Stimulated activated naive CD8-positive, alpha-beta T cell treated with anti-CD3 and anti-CD28 coated beads, Interleukin-15, amount 100 ng/mL, for 72 hours (primary cell): ENCODE measurements at regions not wholly inside any gene's neighbourhood (a gene's known extent, or its start where the extent isn't known, plus 50 kb on each side); places are given as distances from the start of the nearest gene placed in this dataset.

Experiments used
- ATAC-seq: fragments of 150-1000 bp; cut with Tn5 transposase; 2 replicates; pipeline ENCODE4 v1.10.0; 2021; ENCODE audit warnings: mild to moderate bottlenecking, moderate library complexity
- DNase-seq, 2 donors: peaks; one replicate each; pipeline ENCODE4 v3.0.0; 2021 to 2022
- H3K27ac Mint-ChIP-seq, 2 donors: one replicate each; pipeline ENCODE4 v1.8.0; 2022; ENCODE audit warnings: mild to moderate bottlenecking in 2 of 2, mixed read lengths in 2 of 2, moderate library complexity in 2 of 2
- H3K27me3 Mint-ChIP-seq: one replicate; pipeline ENCODE4 v1.8.0; 2022; ENCODE audit warnings: mixed read lengths
- H3K4me1 Mint-ChIP-seq: one replicate; pipeline ENCODE4 v1.8.0; 2022; ENCODE audit warnings: mild to moderate bottlenecking, mixed read lengths
- H3K4me3 Mint-ChIP-seq, 2 donors: one replicate each; pipeline ENCODE4 v1.8.0; 2022; ENCODE audit warnings: mild to moderate bottlenecking in 2 of 2, mixed read lengths in 2 of 2, moderate library complexity in 1 of 2
- H3K9me3 Mint-ChIP-seq, 2 donors: one replicate each; pipeline ENCODE4 v1.8.0; 2022; ENCODE audit warnings: mixed read lengths in 2 of 2

- ATAC-seq (no peak), DNase-seq (no peak)
- no peak overlapping the region for H3K27ac Mint-ChIP-seq
- H3K27me3 Mint-ChIP-seq: no peaks in the 10 kb centered on the region
- no peak overlapping the region for H3K4me3 Mint-ChIP-seq
- H3K4me1 Mint-ChIP-seq: no peaks in the 10 kb centered on the region
- H3K9me3 Mint-ChIP-seq: peaks cover 5 to 13% of the 10 kb centered on the region in 2 donors
Observed at GRCh38 chr9:118613996-118614395, 755.2 kb downstream of the BRINP1 start.

- Mint-ChIP-seq H3K4me1 (no peaks in the 10 kb centered on the region), H3K9me3 (peaks cover 9 to 22% of the 10 kb centered on the region in 2 donors), H3K27ac (no peak overlapping the region), H3K27me3 (no peaks in the 10 kb centered on the region), H3K4me3 (no peak overlapping the region)
- no peak for DNase-seq
- no peak for ATAC-seq
Observed at GRCh38 chr9:118618084-118618483, 751.2 kb downstream of the BRINP1 start.

GRCh38 chr9:118618849-118619248 is 750.4 kb downstream of the BRINP1 start:
- H3K27ac Mint-ChIP-seq: no peak overlapping the region
- DNase-seq (no peak), ATAC-seq (no peak)
- H3K27me3 Mint-ChIP-seq: no peaks in the 10 kb centered on the region
- H3K4me3 Mint-ChIP-seq: no peak overlapping the region
- peaks cover 9 to 22% of the 10 kb centered on the region in 2 donors for H3K9me3 Mint-ChIP-seq
- no peaks in the 10 kb centered on the region for H3K4me1 Mint-ChIP-seq

GRCh38 chr9:118624608-118625007 is 744.6 kb downstream of the BRINP1 start:
- ATAC-seq (no peak), DNase-seq (no peak)
- no peaks in the 10 kb centered on the region for H3K4me1 Mint-ChIP-seq
- no peaks in the 10 kb centered on the region for H3K27me3 Mint-ChIP-seq
- no peak overlapping the region for H3K27ac Mint-ChIP-seq
- peaks cover 9% of the 10 kb centered on the region in 2 donors for H3K9me3 Mint-ChIP-seq
- no peak overlapping the region for H3K4me3 Mint-ChIP-seq

- DNase-seq (no peak), ATAC-seq (no peak)
- no peak overlapping the region for H3K4me3 Mint-ChIP-seq
- H3K4me1 Mint-ChIP-seq: no peaks in the 10 kb centered on the region
- peaks cover 16 to 34% of the 10 kb centered on the region in 2 donors for H3K9me3 Mint-ChIP-seq
- H3K27me3 Mint-ChIP-seq: no peaks in the 10 kb centered on the region
- no peak overlapping the region for H3K27ac Mint-ChIP-seq
Observed at GRCh38 chr9:118630079-118630478, 739.2 kb downstream of the BRINP1 start.

GRCh38 chr9:118630931-118631595 is 738.2 kb downstream of the BRINP1 start:
- ATAC-seq (no peak), DNase-seq (no peak)
- Mint-ChIP-seq H3K27ac (no peak overlapping the region), H3K4me1 (no peaks in the 10 kb centered on the region), H3K9me3 (peaks cover 23 to 28% of the 10 kb centered on the region in 2 donors), H3K27me3 (no peaks in the 10 kb centered on the region), H3K4me3 (no peak overlapping the region)

GRCh38 chr9:118631956-118632355 is 737.3 kb downstream of the BRINP1 start:
- DNase-seq: no peak
- peaks cover 23 to 28% of the 10 kb centered on the region in 2 donors for H3K9me3 Mint-ChIP-seq
- H3K4me3 Mint-ChIP-seq: no peak overlapping the region
- no peaks in the 10 kb centered on the region for H3K27me3 Mint-ChIP-seq
- no peaks in the 10 kb centered on the region for H3K4me1 Mint-ChIP-seq
- ATAC-seq: no peak
- no peak overlapping the region for H3K27ac Mint-ChIP-seq

GRCh38 chr9:118635416-118635815 is 733.8 kb downstream of the BRINP1 start:
- Mint-ChIP-seq H3K4me3 (no peak overlapping the region), H3K27me3 (no peaks in the 10 kb centered on the region), H3K9me3 (peaks cover 28 to 39% of the 10 kb centered on the region in 2 donors), H3K4me1 (no peaks in the 10 kb centered on the region), H3K27ac (no peak overlapping the region)
- DNase-seq (no peak), ATAC-seq (no peak)

- H3K27ac Mint-ChIP-seq: no peak overlapping the region
- peaks cover 20 to 36% of the 10 kb centered on the region in 2 donors for H3K9me3 Mint-ChIP-seq
- DNase-seq (no peak), ATAC-seq (no peak)
- no peak overlapping the region for H3K4me3 Mint-ChIP-seq
- no peaks in the 10 kb centered on the region for H3K4me1 Mint-ChIP-seq
- no peaks in the 10 kb centered on the region for H3K27me3 Mint-ChIP-seq
Observed at GRCh38 chr9:118637681-118638080, 731.6 kb downstream of the BRINP1 start.

- Mint-ChIP-seq H3K27ac (no peak overlapping the region), H3K27me3 (no peaks in the 10 kb centered on the region), H3K4me1 (no peaks in the 10 kb centered on the region), H3K4me3 (no peak overlapping the region), H3K9me3 (peaks cover 11 to 26% of the 10 kb centered on the region in 2 donors)
- ATAC-seq (no peak), DNase-seq (no peak)
Observed at GRCh38 chr9:118640836-118641560, 728.2 kb downstream of the BRINP1 start.

- no peak overlapping the region for H3K4me3 Mint-ChIP-seq
- H3K27me3 Mint-ChIP-seq: no peaks in the 10 kb centered on the region
- H3K9me3 Mint-ChIP-seq: peaks cover 11 to 27% of the 10 kb centered on the region in 2 donors
- H3K27ac Mint-ChIP-seq: no peak overlapping the region
- ATAC-seq: no peak
- DNase-seq: no peak
- no peaks in the 10 kb centered on the region for H3K4me1 Mint-ChIP-seq
Observed at GRCh38 chr9:118643118-118643517, 726.1 kb downstream of the BRINP1 start.

- no peak for DNase-seq
- Mint-ChIP-seq H3K4me1 (no peaks in the 10 kb centered on the region), H3K9me3 (peaks cover 7 to 17% of the 10 kb centered on the region in 2 donors)
Observed at GRCh38 chr9:118644066-118644465, 725.2 kb downstream of the BRINP1 start.

GRCh38 chr9:118647331-118647730 is 721.9 kb downstream of the BRINP1 start:
- Mint-ChIP-seq H3K4me3 (no peak overlapping the region), H3K27me3 (no peaks in the 10 kb centered on the region), H3K27ac (no peak overlapping the region), H3K4me1 (no peaks in the 10 kb centered on the region), H3K9me3 (peaks cover 15 to 18% of the 10 kb centered on the region in 2 donors)
- ATAC-seq (no peak), DNase-seq (no peak)

More at GRCh38 chr9:118644066-118644465, 725.2 kb downstream of the BRINP1 start:
- Mint-ChIP-seq H3K27me3 (no peaks in the 10 kb centered on the region), H3K4me3 (no peak overlapping the region), H3K27ac (no peak overlapping the region)
- ATAC-seq: no peak

- H3K27me3 Mint-ChIP-seq: no peaks in the 10 kb centered on the region
- peaks cover 11 to 22% of the 10 kb centered on the region in 2 donors for H3K9me3 Mint-ChIP-seq
- no peak for ATAC-seq
- no peak overlapping the region for H3K27ac Mint-ChIP-seq
- no peaks in the 10 kb centered on the region for H3K4me1 Mint-ChIP-seq
- no peak overlapping the region for H3K4me3 Mint-ChIP-seq
- DNase-seq: no peak
Observed at GRCh38 chr9:118650417-118650816, 718.8 kb downstream of the BRINP1 start.

GRCh38 chr9:118651511-118651910 is 717.7 kb downstream of the BRINP1 start:
- Mint-ChIP-seq H3K27me3 (no peaks in the 10 kb centered on the region), H3K9me3 (peaks cover under 1 to 18% of the 10 kb centered on the region in 2 donors), H3K27ac (no peak overlapping the region), H3K4me3 (no peak overlapping the region), H3K4me1 (no peaks in the 10 kb centered on the region)
- ATAC-seq (no peak), DNase-seq (no peak)

GRCh38 chr9:118652258-118652657 is 717.0 kb downstream of the BRINP1 start:
- ATAC-seq (no peak), DNase-seq (no peak)
- Mint-ChIP-seq H3K27me3 (no peaks in the 10 kb centered on the region), H3K27ac (no peak overlapping the region), H3K4me3 (no peak overlapping the region), H3K9me3 (peaks cover 0 to 18% of the 10 kb centered on the region in 2 donors), H3K4me1 (no peaks in the 10 kb centered on the region)
